H1 (cell line): ENCODE measurements at regions not wholly inside any gene's neighbourhood (a gene's known extent, or its start where the extent isn't known, plus 50 kb on each side); places are given as distances from the start of the nearest gene placed in this dataset.

ENCODE experiments used
- CTCF ChIA-PET: fragments of 300-600 bp; sonication (Branson Sonifier 250); formaldehyde crosslinking; loops from one replicate; lab custom pipeline; 2021; ENCODE audit not compliant: partially characterized antibody; lab: Charles Lee
- POLR2A ChIA-PET: fragments of 300-600 bp; sonication (Branson Sonifier 250); formaldehyde crosslinking; loops from one replicate; lab custom pipeline; 2021; ENCODE audit warnings: inconsistent platforms; ENCODE audit not compliant: partially characterized antibody; lab: Charles Lee
- DNase-seq, 2 experiments: peaks; one replicate each; pipeline versions ENCODE4 v3.0.0 to v3.0.0-alpha.2; 2010 to 2022; ENCODE audit warnings: low spot score in 2 of 2, low read depth in 1 of 2, mixed read lengths in 1 of 2
- FAIRE-seq: peaks from 2 replicates; lab custom pipeline; 2011; peaks lifted over from hg19 to GRCh38; lab: Jason Lieb, UNC
- H2AFZ ChIP-seq: 2 replicates; pipeline ENCODE4 v1.8.1; 2012; ENCODE audit warnings: low read length, inconsistent platforms
- H2AK5ac ChIP-seq: 2 replicates; pipeline ENCODE4 v1.6.1; 2013; ENCODE audit warnings: low read depth, low read length
- H2BK120ac ChIP-seq: replicated peaks from 2 replicates; pipeline ENCODE3; 2013; ENCODE audit warnings: low read depth, low read length, inconsistent platforms
- H2BK12ac ChIP-seq: 2 replicates; pipeline ENCODE4 v1.6.1; 2013; ENCODE audit warnings: low read depth, low read length
- H2BK15ac ChIP-seq: 2 replicates; pipeline ENCODE4 v1.6.1; 2013; ENCODE audit warnings: low read length
- H2BK20ac ChIP-seq: 2 replicates; pipeline ENCODE4 v1.6.1; 2013; ENCODE audit warnings: low read length
- H2BK5ac ChIP-seq: 2 replicates; pipeline ENCODE4 v1.6.1; 2013; ENCODE audit warnings: low read depth, low read length
- H3K14ac ChIP-seq: 2 replicates; pipeline ENCODE4 v1.6.1; 2013; ENCODE audit warnings: inconsistent platforms; ENCODE audit not compliant: insufficient read length
- H3K18ac ChIP-seq: 2 replicates; pipeline ENCODE4 v1.6.1; 2013; ENCODE audit warnings: low read length; ENCODE audit errors: extremely low read depth
- H3K23ac ChIP-seq: 2 replicates; pipeline ENCODE4 v1.6.1; 2013; ENCODE audit warnings: inconsistent platforms; ENCODE audit not compliant: insufficient read length
- H3K23me2 ChIP-seq: 2 replicates; pipeline ENCODE4 v1.6.1; 2013; ENCODE audit warnings: low read depth, low read length
- H3K27ac ChIP-seq: 2 replicates; pipeline ENCODE4 v1.6.1; 2011; ENCODE audit warnings: low read depth, low read length, inconsistent platforms
- H3K27me3 ChIP-seq, 4 experiments: replicated peaks in 1 of 4; 1 replicate in 1 of 4; 2 replicates in 3 of 4; pipeline versions ENCODE4 v1.6.1 to v1.8.1; 2011 to 2013; ENCODE audit warnings: low read length in 3 of 4, mild to moderate bottlenecking in 3 of 4, inconsistent platforms in 2 of 4, mixed read lengths in 2 of 4, moderate library complexity in 1 of 4; ENCODE audit not compliant: control insufficient read depth in 3 of 4, insufficient read depth in 3 of 4; ENCODE audit errors: extremely low read depth in 1 of 4
- H3K36me3 ChIP-seq, 4 experiments: 2 replicates each; pipeline versions ENCODE4 v1.6.1 to v1.8.1; 2011 to 2013; ENCODE audit warnings: mild to moderate bottlenecking in 4 of 4, low read length in 3 of 4, moderate library complexity in 2 of 4, control low read depth in 1 of 4, inconsistent platforms in 1 of 4; ENCODE audit not compliant: insufficient read depth in 4 of 4, control insufficient read depth in 2 of 4
- H3K4ac ChIP-seq: replicated peaks from 2 replicates; pipeline ENCODE3; 2013; ENCODE audit warnings: low read length, low read depth, mixed read lengths, inconsistent platforms; ENCODE audit not compliant: insufficient read length
- H3K4me1 ChIP-seq, 4 experiments: replicated peaks in 1 of 4; 1 replicate in 1 of 4; 2 replicates in 3 of 4; pipeline versions ENCODE4 v1.6.1 to v1.8.1; 2011 to 2013; ENCODE audit warnings: low read length in 3 of 4, inconsistent platforms in 2 of 4, mixed read lengths in 1 of 4; ENCODE audit not compliant: insufficient read depth in 4 of 4, control insufficient read depth in 3 of 4
- H3K4me2 ChIP-seq, 2 experiments: 2 replicates each; pipeline versions ENCODE4 v1.6.1 to v1.8.1; 2011 to 2013; ENCODE audit warnings: low read depth in 2 of 2, low read length in 2 of 2, control low read depth in 1 of 2, inconsistent platforms in 1 of 2, mild to moderate bottlenecking in 1 of 2; ENCODE audit not compliant: insufficient read depth in 1 of 2
- H3K4me3 ChIP-seq, 4 experiments: fragments of 200-600, 300-600 bp in 1 of 4; sonication (generic), shearing (Covaris generic), sonication (Bioruptor Twin) in 1 of 4; 2 replicates each; pipeline versions ENCODE4 v1.5.1 to v1.8.1; 2011 to 2016; ENCODE audit warnings: low read length in 4 of 4, low read depth in 3 of 4, control low read depth in 2 of 4, inconsistent platforms in 2 of 4, mild to moderate bottlenecking in 2 of 4, mixed read lengths in 1 of 4, moderate library complexity in 1 of 4; ENCODE audit not compliant: insufficient read depth in 2 of 4; ENCODE audit errors: extremely low read depth in 1 of 4
- H3K56ac ChIP-seq: replicated peaks from 2 replicates; pipeline ENCODE3; 2013; ENCODE audit warnings: low read depth, mild to moderate bottlenecking, mixed read lengths, low read length, inconsistent platforms; ENCODE audit not compliant: insufficient read length
- H3K79me1 ChIP-seq: 2 replicates; pipeline ENCODE4 v1.6.1; 2013; ENCODE audit warnings: low read depth, low read length, control low read depth
- H3K79me2 ChIP-seq, 2 experiments: 2 replicates each; pipeline versions ENCODE4 v1.6.1 to v1.8.1; 2012 to 2013; ENCODE audit warnings: low read length in 2 of 2, mild to moderate bottlenecking in 2 of 2, inconsistent platforms in 1 of 2; ENCODE audit not compliant: insufficient read depth in 2 of 2, control insufficient read depth in 1 of 2
- H3K9ac ChIP-seq, 4 experiments: replicated peaks in 1 of 4; 1 replicate in 1 of 4; 2 replicates in 3 of 4; pipeline versions ENCODE4 v1.6.1 to v1.8.1; 2011 to 2013; ENCODE audit warnings: low read depth in 3 of 4, low read length in 3 of 4, control low read depth in 2 of 4, mild to moderate bottlenecking in 2 of 4, moderate library complexity in 2 of 4, inconsistent platforms in 1 of 4; ENCODE audit errors: extremely low read depth in 1 of 4
- H3K9me3 ChIP-seq, 2 experiments: 2 replicates each; pipeline versions ENCODE4 v1.6.1 to v1.8.1; 2012 to 2013; ENCODE audit warnings: mild to moderate bottlenecking in 2 of 2, moderate library complexity in 2 of 2, control low read depth in 1 of 2, inconsistent platforms in 1 of 2, low read depth in 1 of 2, low read length in 1 of 2, mixed read lengths in 1 of 2; ENCODE audit not compliant: insufficient read depth in 2 of 2
- H4K20me1 ChIP-seq, 2 experiments: replicated peaks in 1 of 2; 2 replicates each; pipeline versions ENCODE3 to v1.8.1; 2011 to 2013; ENCODE audit warnings: inconsistent platforms in 2 of 2, low read length in 2 of 2, mild to moderate bottlenecking in 1 of 2; ENCODE audit not compliant: insufficient read depth in 2 of 2, control insufficient read depth in 1 of 2
- H4K5ac ChIP-seq: 2 replicates; pipeline ENCODE4 v1.6.1; 2013; ENCODE audit warnings: low read length, low read depth, mixed read lengths, inconsistent platforms; ENCODE audit not compliant: insufficient read length
- H4K8ac ChIP-seq: 2 replicates; pipeline ENCODE4 v1.8.0; 2013; ENCODE audit warnings: mild to moderate bottlenecking, moderate library complexity, low read length, inconsistent platforms; ENCODE audit not compliant: insufficient read depth; ENCODE audit errors: extremely low read depth
- H4K91ac ChIP-seq: replicated peaks from 2 replicates; pipeline ENCODE3; 2013; ENCODE audit warnings: low read length, mixed read lengths, inconsistent platforms; ENCODE audit not compliant: insufficient read length
- CEBPB ChIP-seq: IDR thresholded peaks from 2 replicates; pipeline ENCODE4 v1.6.1; 2012; ENCODE audit warnings: low read depth, low read length
- KDM1A ChIP-seq: fragments of 200-600, 300-600 bp; sonication (generic); IDR thresholded peaks from 2 replicates; pipeline ENCODE4 v1.7.1; 2016; ENCODE audit warnings: mild to moderate bottlenecking, low read length, borderline replicate concordance
- NANOG ChIP-seq: IDR thresholded peaks from 2 replicates; pipeline ENCODE4 v1.6.1; 2011; ENCODE audit warnings: low read length, low read depth, mild to moderate bottlenecking, inconsistent platforms; ENCODE audit not compliant: insufficient read depth, poor library complexity, severe bottlenecking
- RBBP5 ChIP-seq: IDR thresholded peaks from 2 replicates; pipeline ENCODE4 v1.7.1; 2012; ENCODE audit warnings: low read depth, mild to moderate bottlenecking, inconsistent platforms, low read length, moderate library complexity, borderline replicate concordance
- SAP30 ChIP-seq: fragments of 300-600 bp; sonication (generic); IDR thresholded peaks from 2 replicates; pipeline ENCODE4 v1.7.1; 2012; ENCODE audit warnings: low read length, moderate library complexity, mild to moderate bottlenecking, inconsistent platforms; ENCODE audit not compliant: insufficient read depth, insufficient replicate concordance
- TBP ChIP-seq: IDR thresholded peaks from 2 replicates; pipeline ENCODE4 v1.6.1; 2011; ENCODE audit warnings: low read depth, low read length, improper control_type of control experiment
- WGBS, 2 experiments: shearing (Covaris generic) in 1 of 2; methylation state at CpG; one replicate each; pipeline versions ENCODE4 v1.1.6 to v1.1.7; 2013 to 2015; ENCODE audit warnings: low lambda C conversion rate in 2 of 2, mixed read lengths in 2 of 2, inconsistent platforms in 1 of 2, low coverage in 1 of 2, missing lambda C conversion rate in 1 of 2; ENCODE audit not compliant: insufficient replicate concordance in 2 of 2, insufficient coverage in 1 of 2, insufficient read length in 1 of 2; ENCODE audit errors: extremely low coverage in 1 of 2, missing lambda C conversion rate in 1 of 2; 5-methylcytosine and 5-hydroxymethylcytosine counted together
- TF ChIP-seq, protein P1 (sequence below): IDR thresholded peaks from 2 replicates; pipeline ENCODE4 v1.6.1; 2011; ENCODE audit warnings: low read length, improper control_type of control experiment

- H2BK5ac ChIP-seq, result no peak overlapping the region
- no peak overlapping the region for H2AFZ ChIP-seq
- H3K4me3 ChIP-seq, result no peak overlapping the region
- no peaks in the 10 kb centered on the region; the same call in 1 of the 2 replicates for H3K23me2 ChIP-seq
- WGBS, 2 experiments, result 83% methylated on average over 3 of the region's 3 CpGs; no CpG with 5 or more reads in 1 of the 2 experiments
- H3K4ac ChIP-seq, result no peak overlapping the region
- no peak overlapping the region for H2BK120ac ChIP-seq
- no peak overlapping the region for H2BK15ac ChIP-seq
- H3K9me3 ChIP-seq, result no peaks in the 10 kb centered on the region
- ChIA-PET POLR2A (no interaction called here), CTCF (interaction anchor here (0.6 to 2.7 kb wide), 2 partner anchors 15 to 83 kb away, joined by 3 to 7 read pairs; no protein-coding TSS in a partner anchor)
- no peaks in the 10 kb centered on the region for H4K20me1 ChIP-seq
- H4K8ac ChIP-seq, result no peak overlapping the region
- H3K79me2 ChIP-seq, result no peaks in the 10 kb centered on the region
- no peak overlapping the region for H3K56ac ChIP-seq
- H3K36me3 ChIP-seq, result no peaks in the 10 kb centered on the region
- no peaks in the 10 kb centered on the region for H3K4me1 ChIP-seq
- no peak overlapping the region for H4K5ac ChIP-seq
- H3K27me3 ChIP-seq, result no peaks in the 10 kb centered on the region
- H3K4me2 ChIP-seq, result no peak overlapping the region
- H3K9ac ChIP-seq, result no peak overlapping the region
- H4K91ac ChIP-seq, result no peak overlapping the region
- FAIRE-seq (no peak), DNase-seq (no peak)
- no peak overlapping the region for H3K23ac ChIP-seq
- no peak overlapping the region; the same call in 1 of the 2 replicates for H2BK12ac ChIP-seq
- H2AK5ac ChIP-seq, result no peak overlapping the region
- H3K79me1 ChIP-seq, result no peaks in the 10 kb centered on the region
- no peak overlapping the region for H3K18ac ChIP-seq
- H2BK20ac ChIP-seq, result no peak overlapping the region
- H3K14ac ChIP-seq, result no peak overlapping the region
- TF ChIP-seq, protein P1, sequence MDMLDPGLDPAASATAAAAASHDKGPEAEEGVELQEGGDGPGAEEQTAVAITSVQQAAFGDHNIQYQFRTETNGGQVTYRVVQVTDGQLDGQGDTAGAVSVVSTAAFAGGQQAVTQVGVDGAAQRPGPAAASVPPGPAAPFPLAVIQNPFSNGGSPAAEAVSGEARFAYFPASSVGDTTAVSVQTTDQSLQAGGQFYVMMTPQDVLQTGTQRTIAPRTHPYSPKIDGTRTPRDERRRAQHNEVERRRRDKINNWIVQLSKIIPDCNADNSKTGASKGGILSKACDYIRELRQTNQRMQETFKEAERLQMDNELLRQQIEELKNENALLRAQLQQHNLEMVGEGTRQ, result no peak
- TF ChIP-seq RBBP5, result no peak
- no peak for TF ChIP-seq NANOG
- no peak for TF ChIP-seq CEBPB
- TF ChIP-seq SAP30, result no peak
- TF ChIP-seq KDM1A, result no peak
- no peak for TF ChIP-seq TBP
- TF ChIP-seq, all 59 proteins: peak for 0
- no peak overlapping the region for H3K27ac ChIP-seq
These were observed 183.8 kb upstream of the HMGA2 start for GRCh38 chr12:65640489-65640901.
